HEK293T (cell line): ENCODE measurements at regions not wholly inside any gene's neighbourhood (a gene's known extent, or its start where the extent isn't known, plus 50 kb on each side); places are given as distances from the start of the nearest gene placed in this dataset.
"Not testable (repeated sequence)": the region's sequence is repeated elsewhere in the genome, so short reads cannot be mapped to it uniquely, and the experiment has no call there.

Experiments
- CTCF ChIA-PET: fragments of 350-600 bp; formaldehyde crosslinking; extraction: SDS; loops from one replicate; lab custom pipeline; 2021; ENCODE audit warnings: antibody characterized with exemption, inconsistent platforms; lab: Yijun Ruan, JAX
- POLR2A ChIA-PET: fragments of 350-600 bp; formaldehyde crosslinking; extraction: SDS; loops from one replicate; lab custom pipeline; 2020; ENCODE audit warnings: antibody characterized with exemption, inconsistent platforms; lab: Yijun Ruan, JAX
- DNase-seq: peaks from one replicate; pipeline ENCODE4 v3.0.0; 2012; ENCODE audit warnings: mixed read lengths; ENCODE audit errors: extremely low spot score
- ARNT ChIP-seq: fragments of 450-650 bp; IDR thresholded peaks from 2 replicates; pipeline ENCODE4 v1.6.1; 2017; ENCODE audit warnings: mild to moderate bottlenecking
- BHLHE40 ChIP-seq: fragments of 450-650 bp; IDR thresholded peaks from 2 replicates; pipeline ENCODE4 v1.6.1; 2016; ENCODE audit warnings: mild to moderate bottlenecking, moderate library complexity, borderline replicate concordance
- CTBP1 ChIP-seq: fragments of 450-650 bp; IDR thresholded peaks from 2 replicates; pipeline ENCODE4 v1.6.1; 2016; ENCODE audit warnings: borderline replicate concordance
- ELF4 ChIP-seq: fragments of 450-650 bp; IDR thresholded peaks from 2 replicates; pipeline ENCODE4 v1.6.1; 2017; ENCODE audit warnings: antibody characterized with exemption
- FOXA1 ChIP-seq: fragments of 450-650 bp; IDR thresholded peaks from 2 replicates; pipeline ENCODE4 v1.6.1; 2016; ENCODE audit warnings: mild to moderate bottlenecking
- FOXK2 ChIP-seq: fragments of 450-650 bp; IDR thresholded peaks from 2 replicates; pipeline ENCODE4 v1.6.1; 2016; ENCODE audit warnings: mild to moderate bottlenecking
- FOXM1 ChIP-seq: fragments of 450-650 bp; IDR thresholded peaks from 2 replicates; pipeline ENCODE4 v1.6.1; 2017; ENCODE audit warnings: mild to moderate bottlenecking, borderline replicate concordance
- HDGF ChIP-seq: fragments of 450-650 bp; IDR thresholded peaks from 2 replicates; pipeline ENCODE4 v1.6.1; 2017; ENCODE audit warnings: antibody characterized with exemption, borderline replicate concordance
- L3MBTL2 ChIP-seq: fragments of 450-650 bp; conservative IDR thresholded peaks from 2 replicates; pipeline ENCODE4 v1.6.1; 2016; ENCODE audit warnings: mild to moderate bottlenecking
- LEF1 ChIP-seq: fragments of 450-650 bp; IDR thresholded peaks from 2 replicates; pipeline ENCODE4 v1.6.1; 2017; ENCODE audit warnings: mild to moderate bottlenecking, borderline replicate concordance
- NFRKB ChIP-seq: fragments of 450-650 bp; IDR thresholded peaks from 2 replicates; pipeline ENCODE4 v1.6.1; 2016; ENCODE audit warnings: mild to moderate bottlenecking, moderate library complexity
- PKNOX1 ChIP-seq: fragments of 450-650 bp; IDR thresholded peaks from 2 replicates; pipeline ENCODE4 v1.6.1; 2016
- SP1 ChIP-seq: fragments of 450-650 bp; IDR thresholded peaks from 2 replicates; pipeline ENCODE4 v1.6.1; 2017
- SUZ12 ChIP-seq: fragments of 450-650 bp; IDR thresholded peaks from 2 replicates; pipeline ENCODE4 v1.6.1; 2016; ENCODE audit warnings: mild to moderate bottlenecking
- TARDBP ChIP-seq: fragments of 450-650 bp; IDR thresholded peaks from 2 replicates; pipeline ENCODE4 v1.6.1; 2016
- ZNF384 ChIP-seq: fragments of 450-650 bp; IDR thresholded peaks from 2 replicates; pipeline ENCODE4 v1.6.1; 2016

- no peak for DNase-seq
- ChIA-PET CTCF (no interaction called here), POLR2A (no interaction called here)
- TF ChIP-seq CTBP1 (no peak), ARNT (no peak), HDGF (no peak), BHLHE40 (no peak), ZNF384 (no peak), FOXA1 (no peak)
Observed at GRCh38 chr13:50537029-50537428, 306.5 kb downstream of the DLEU7 start.

- no peak for DNase-seq
- TF ChIP-seq ELF4: no peak
- TF ChIP-seq FOXM1: no peak
- TF ChIP-seq PKNOX1: no peak
- no peak for TF ChIP-seq FOXK2
- TF ChIP-seq TARDBP: no peak
- no peak for TF ChIP-seq CTBP1
- no peak for TF ChIP-seq BHLHE40
- POLR2A ChIA-PET: no interaction called here
- CTCF ChIA-PET: no interaction called here
Observed at GRCh38 chr13:50539791-50540530, 303.5 kb downstream of the DLEU7 start.

- ChIA-PET POLR2A (interaction anchor here (1.0 kb wide), 1 partner anchor 546 kb away, joined by 3 read pairs; the partner anchor contains the start of gene TRIM13), CTCF (interaction anchor here (1.1 kb wide), 1 partner anchor 9 kb away, joined by 4 read pairs; no protein-coding TSS in a partner anchor)
- TF ChIP-seq BHLHE40: no peak
- TF ChIP-seq SP1: no peak
- no peak for TF ChIP-seq FOXM1
- TF ChIP-seq LEF1: no peak
- TF ChIP-seq HDGF: no peak
- TF ChIP-seq L3MBTL2: no peak
- TF ChIP-seq TARDBP: no peak
- TF ChIP-seq ARNT: no peak
- DNase-seq: no peak
Observed at GRCh38 chr13:50543141-50543540, 300.4 kb downstream of the DLEU7 start.

GRCh38 chr13:50543782-50544181 is 299.7 kb downstream of the DLEU7 start:
- DNase-seq: no peak
- TF ChIP-seq SP1 (no peak), CTBP1 (no peak), ARNT (no peak), BHLHE40 (no peak), TARDBP (no peak), LEF1 (no peak), SUZ12 (no peak), HDGF (no peak), FOXA1 (no peak), ZNF384 (no peak), PKNOX1 (no peak), ELF4 (no peak), NFRKB (no peak), FOXK2 (no peak)
- ChIA-PET POLR2A (interaction anchor here (1.0 kb wide), 1 partner anchor 547 kb away, joined by 3 read pairs; the partner anchor contains the start of gene TRIM13), CTCF (interaction anchor here (1.1 kb wide), 1 partner anchor 9 kb away, joined by 4 read pairs; no protein-coding TSS in a partner anchor)

GRCh38 chr13:50544211-50544610 is 299.3 kb downstream of the DLEU7 start:
- ChIA-PET CTCF (interaction anchor here (1.1 kb wide), 1 partner anchor 8 kb away, joined by 4 read pairs; no protein-coding TSS in a partner anchor), POLR2A (interaction anchor here (1.0 kb wide), 1 partner anchor 547 kb away, joined by 3 read pairs; the partner anchor contains the start of gene TRIM13)
- TF ChIP-seq PKNOX1 (peak; percentile 55), TARDBP (no peak)
- DNase-seq: no peak

- POLR2A ChIA-PET, DNase-seq, CTCF ChIA-PET: not testable (repeated sequence)
Observed at GRCh38 chr13:50547175-50547574, 296.3 kb downstream of the DLEU7 start.

- DNase-seq: no peak
- ChIA-PET POLR2A (no interaction called here), CTCF (no interaction called here)
- TF ChIP-seq FOXA1 (no peak), TARDBP (no peak), LEF1 (no peak), FOXK2 (no peak), BHLHE40 (no peak), ARNT (no peak), CTBP1 (no peak), ELF4 (no peak), ZNF384 (no peak), NFRKB (no peak), PKNOX1 (no peak), SUZ12 (no peak), SP1 (no peak), HDGF (no peak), L3MBTL2 (no peak), FOXM1 (no peak)
Observed at GRCh38 chr13:50548586-50548985, 294.9 kb downstream of the DLEU7 start.
